ENCODE measurements at regions not wholly inside any gene's neighbourhood (a gene's known extent, or its start where the extent isn't known, plus 50 kb on each side); places are given as distances from the start of the nearest gene placed in this dataset.

- Histone ChIP-seq H3K4me1 (no peaks in the 10 kb centered on the region), H3K27ac (no peak overlapping the region), H3K4me3 (no peak overlapping the region), H3K4me2 (no peak overlapping the region), H3K9me3 (no peaks in the 10 kb centered on the region)
- ATAC-seq (no peak), FAIRE-seq (no peak), DNase-seq (ENCODE audit: low read depth in 1 of 2, low spot score in 1 of 2) (no peak)
- TF ChIP-seq GATA3 (IDR thresholded peaks at IDR 0.05; ENCODE audit: borderline replicate concordance), result no peak
- TF ChIP-seq, protein P1, sequence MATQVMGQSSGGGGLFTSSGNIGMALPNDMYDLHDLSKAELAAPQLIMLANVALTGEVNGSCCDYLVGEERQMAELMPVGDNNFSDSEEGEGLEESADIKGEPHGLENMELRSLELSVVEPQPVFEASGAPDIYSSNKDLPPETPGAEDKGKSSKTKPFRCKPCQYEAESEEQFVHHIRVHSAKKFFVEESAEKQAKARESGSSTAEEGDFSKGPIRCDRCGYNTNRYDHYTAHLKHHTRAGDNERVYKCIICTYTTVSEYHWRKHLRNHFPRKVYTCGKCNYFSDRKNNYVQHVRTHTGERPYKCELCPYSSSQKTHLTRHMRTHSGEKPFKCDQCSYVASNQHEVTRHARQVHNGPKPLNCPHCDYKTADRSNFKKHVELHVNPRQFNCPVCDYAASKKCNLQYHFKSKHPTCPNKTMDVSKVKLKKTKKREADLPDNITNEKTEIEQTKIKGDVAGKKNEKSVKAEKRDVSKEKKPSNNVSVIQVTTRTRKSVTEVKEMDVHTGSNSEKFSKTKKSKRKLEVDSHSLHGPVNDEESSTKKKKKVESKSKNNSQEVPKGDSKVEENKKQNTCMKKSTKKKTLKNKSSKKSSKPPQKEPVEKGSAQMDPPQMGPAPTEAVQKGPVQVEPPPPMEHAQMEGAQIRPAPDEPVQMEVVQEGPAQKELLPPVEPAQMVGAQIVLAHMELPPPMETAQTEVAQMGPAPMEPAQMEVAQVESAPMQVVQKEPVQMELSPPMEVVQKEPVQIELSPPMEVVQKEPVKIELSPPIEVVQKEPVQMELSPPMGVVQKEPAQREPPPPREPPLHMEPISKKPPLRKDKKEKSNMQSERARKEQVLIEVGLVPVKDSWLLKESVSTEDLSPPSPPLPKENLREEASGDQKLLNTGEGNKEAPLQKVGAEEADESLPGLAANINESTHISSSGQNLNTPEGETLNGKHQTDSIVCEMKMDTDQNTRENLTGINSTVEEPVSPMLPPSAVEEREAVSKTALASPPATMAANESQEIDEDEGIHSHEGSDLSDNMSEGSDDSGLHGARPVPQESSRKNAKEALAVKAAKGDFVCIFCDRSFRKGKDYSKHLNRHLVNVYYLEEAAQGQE (IDR thresholded peaks at IDR 0.05), result no peak
- TF ChIP-seq, protein P2, sequence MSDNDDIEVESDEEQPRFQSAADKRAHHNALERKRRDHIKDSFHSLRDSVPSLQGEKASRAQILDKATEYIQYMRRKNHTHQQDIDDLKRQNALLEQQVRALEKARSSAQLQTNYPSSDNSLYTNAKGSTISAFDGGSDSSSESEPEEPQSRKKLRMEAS (IDR thresholded peaks at IDR 0.05), result no peak
- TF ChIP-seq, protein P3, sequence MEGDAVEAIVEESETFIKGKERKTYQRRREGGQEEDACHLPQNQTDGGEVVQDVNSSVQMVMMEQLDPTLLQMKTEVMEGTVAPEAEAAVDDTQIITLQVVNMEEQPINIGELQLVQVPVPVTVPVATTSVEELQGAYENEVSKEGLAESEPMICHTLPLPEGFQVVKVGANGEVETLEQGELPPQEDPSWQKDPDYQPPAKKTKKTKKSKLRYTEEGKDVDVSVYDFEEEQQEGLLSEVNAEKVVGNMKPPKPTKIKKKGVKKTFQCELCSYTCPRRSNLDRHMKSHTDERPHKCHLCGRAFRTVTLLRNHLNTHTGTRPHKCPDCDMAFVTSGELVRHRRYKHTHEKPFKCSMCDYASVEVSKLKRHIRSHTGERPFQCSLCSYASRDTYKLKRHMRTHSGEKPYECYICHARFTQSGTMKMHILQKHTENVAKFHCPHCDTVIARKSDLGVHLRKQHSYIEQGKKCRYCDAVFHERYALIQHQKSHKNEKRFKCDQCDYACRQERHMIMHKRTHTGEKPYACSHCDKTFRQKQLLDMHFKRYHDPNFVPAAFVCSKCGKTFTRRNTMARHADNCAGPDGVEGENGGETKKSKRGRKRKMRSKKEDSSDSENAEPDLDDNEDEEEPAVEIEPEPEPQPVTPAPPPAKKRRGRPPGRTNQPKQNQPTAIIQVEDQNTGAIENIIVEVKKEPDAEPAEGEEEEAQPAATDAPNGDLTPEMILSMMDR (IDR thresholded peaks at IDR 0.05), result no peak
- TF ChIP-seq, protein P4, sequence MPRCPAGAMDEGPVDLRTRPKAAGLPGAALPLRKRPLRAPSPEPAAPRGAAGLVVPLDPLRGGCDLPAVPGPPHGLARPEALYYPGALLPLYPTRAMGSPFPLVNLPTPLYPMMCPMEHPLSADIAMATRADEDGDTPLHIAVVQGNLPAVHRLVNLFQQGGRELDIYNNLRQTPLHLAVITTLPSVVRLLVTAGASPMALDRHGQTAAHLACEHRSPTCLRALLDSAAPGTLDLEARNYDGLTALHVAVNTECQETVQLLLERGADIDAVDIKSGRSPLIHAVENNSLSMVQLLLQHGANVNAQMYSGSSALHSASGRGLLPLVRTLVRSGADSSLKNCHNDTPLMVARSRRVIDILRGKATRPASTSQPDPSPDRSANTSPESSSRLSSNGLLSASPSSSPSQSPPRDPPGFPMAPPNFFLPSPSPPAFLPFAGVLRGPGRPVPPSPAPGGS (IDR thresholded peaks at IDR 0.05), result no peak
- TF ChIP-seq ESRRA (IDR thresholded peaks at IDR 0.05; ENCODE audit: borderline replicate concordance, low read length), result no peak
- TF ChIP-seq BHLHE40 (IDR thresholded peaks at IDR 0.05; ENCODE audit: low read depth, low read length), result no peak
- TF ChIP-seq EHF (CRISPR knock-in tag; IDR thresholded peaks at IDR 0.05), result no peak
- no peak for TF ChIP-seq JUNB (IDR thresholded peaks at IDR 0.05)
- no peak for TF ChIP-seq MYC (IDR thresholded peaks at IDR 0.05; ENCODE audit: borderline replicate concordance, low read length)
- TF ChIP-seq, protein P5, sequence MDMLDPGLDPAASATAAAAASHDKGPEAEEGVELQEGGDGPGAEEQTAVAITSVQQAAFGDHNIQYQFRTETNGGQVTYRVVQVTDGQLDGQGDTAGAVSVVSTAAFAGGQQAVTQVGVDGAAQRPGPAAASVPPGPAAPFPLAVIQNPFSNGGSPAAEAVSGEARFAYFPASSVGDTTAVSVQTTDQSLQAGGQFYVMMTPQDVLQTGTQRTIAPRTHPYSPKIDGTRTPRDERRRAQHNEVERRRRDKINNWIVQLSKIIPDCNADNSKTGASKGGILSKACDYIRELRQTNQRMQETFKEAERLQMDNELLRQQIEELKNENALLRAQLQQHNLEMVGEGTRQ (IDR thresholded peaks at IDR 0.05), result no peak
- TF ChIP-seq ZSCAN20 (CRISPR knock-in tag; IDR thresholded peaks at IDR 0.05), result no peak
- CTCF ChIA-PET, result interaction anchor here (0.9 kb wide), 1 partner anchor 27 kb away, joined by 3 read pairs; no protein-coding TSS in a partner anchor
- POLR2A ChIA-PET, result no interaction called here
These were observed 101.0 kb downstream of the MOBP start for GRCh38 chr3:39568508-39568907.

DNA sequence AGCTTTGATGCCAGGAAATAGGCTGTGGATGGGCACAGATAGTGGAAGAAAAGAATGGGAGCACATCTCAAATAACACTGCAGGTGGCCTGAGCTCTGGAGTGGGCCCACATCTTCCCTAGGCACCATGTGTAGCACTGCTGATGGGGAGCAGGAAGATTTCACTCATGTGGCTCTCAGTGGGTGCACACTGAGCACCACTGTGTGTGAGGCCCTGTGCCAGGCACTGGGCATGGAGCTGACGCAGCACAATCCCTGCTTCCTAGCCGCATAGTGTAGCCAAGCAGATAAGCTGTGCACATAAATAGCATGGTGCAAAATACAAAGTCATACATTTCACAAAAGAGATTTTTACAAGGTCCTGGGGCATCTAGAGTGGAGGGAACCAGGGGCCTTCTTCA lies 101.6 kb downstream of the MOBP start:
- Histone ChIP-seq H3K4me1 (no peaks in the 10 kb centered on the region), H3K4me2 (no peak overlapping the region), H3K4me3 (no peak overlapping the region), H3K27ac (no peak overlapping the region), H3K9me3 (no peaks in the 10 kb centered on the region)
- ATAC-seq (no peak), DNase-seq (ENCODE audit: low read depth in 1 of 2, low spot score in 1 of 2) (no peak), FAIRE-seq (no peak)
- POLR2A ChIA-PET, result no interaction called here
- 81% methylated on average over 2 of the region's 2 CpGs for WGBS (ENCODE audit: missing lambda C conversion rate)
- no peak for TF ChIP-seq KDM1A (IDR thresholded peaks at IDR 0.05; ENCODE audit: low read depth)
- TF ChIP-seq, protein P2 (IDR thresholded peaks at IDR 0.05), result no peak
- TF ChIP-seq EHMT2 (IDR thresholded peaks at IDR 0.05; ENCODE audit: low read depth), result no peak
- TF ChIP-seq CBX2 (IDR thresholded peaks at IDR 0.05; ENCODE audit: borderline replicate concordance, low read depth), result no peak
- no peak for TF ChIP-seq HOXB5 (CRISPR knock-in tag; IDR thresholded peaks at IDR 0.05)
- TF ChIP-seq NFE2L2 (conservative IDR thresholded peaks at IDR 0.05; ENCODE audit: low read length), result no peak
- TF ChIP-seq HOXA7 (CRISPR knock-in tag; IDR thresholded peaks at IDR 0.05), result no peak
- TF ChIP-seq PBX3 (IDR thresholded peaks at IDR 0.05), result no peak
- CTCF ChIA-PET, result no interaction called here

Measured in A549 (cell line).